ENCODE measurements at regions not wholly inside any gene's neighbourhood (a gene's known extent, or its start where the extent isn't known, plus 50 kb on each side); places are given as distances from the start of the nearest gene placed in this dataset.

GRCh38 chr15:93719921-93720351 lies 511.4 kb upstream of the MCTP2 start:
- no peak overlapping the region for H3K56ac ChIP-seq (replicated peaks; ENCODE audit: insufficient read length, low read depth, low read length)
- CTCF ChIA-PET (ENCODE audit: partially characterized antibody): interaction anchor here (0.8 to 1.3 kb wide), 2 partner anchors 11 to 180 kb away, joined by 3 read pairs; no protein-coding TSS in a partner anchor
- H3K18ac ChIP-seq (ENCODE audit: extremely low read depth, low read length): no peak overlapping the region
- H3K79me2 ChIP-seq (ENCODE audit: control insufficient read depth in 1 of 2, insufficient read depth in 2 of 2, low read length in 2 of 2): no peaks in the 10 kb centered on the region
- no peak overlapping the region for H4K5ac ChIP-seq (ENCODE audit: insufficient read length, low read depth, low read length)
- H3K4ac ChIP-seq (replicated peaks; ENCODE audit: insufficient read length, low read depth, low read length): no peak overlapping the region
- H4K91ac ChIP-seq (replicated peaks; ENCODE audit: insufficient read length, low read length): no peak overlapping the region
- H3K4me1 ChIP-seq (replicated peaks in 1 of 4; ENCODE audit: control insufficient read depth in 3 of 4, insufficient read depth in 4 of 4, low read length in 3 of 4): no peaks in the 10 kb centered on the region
- H3K14ac ChIP-seq (ENCODE audit: insufficient read length): no peak overlapping the region
- no peak overlapping the region for H2BK12ac ChIP-seq (ENCODE audit: low read depth, low read length)
- no peak overlapping the region for H2BK15ac ChIP-seq (ENCODE audit: low read length)
- no peaks in the 10 kb centered on the region for H3K9me3 ChIP-seq (ENCODE audit: insufficient read depth in 2 of 2, low read depth in 1 of 2, low read length in 1 of 2)
- no peak overlapping the region for H3K9ac ChIP-seq (replicated peaks in 1 of 4; ENCODE audit: extremely low read depth in 1 of 4, low read depth in 3 of 4, low read length in 3 of 4)
- POLR2A ChIA-PET (ENCODE audit: partially characterized antibody): no interaction called here
- H3K79me1 ChIP-seq (ENCODE audit: low read depth, low read length): no peaks in the 10 kb centered on the region
- H4K20me1 ChIP-seq (replicated peaks in 1 of 2; ENCODE audit: control insufficient read depth in 1 of 2, insufficient read depth in 2 of 2, low read length in 2 of 2): no peaks in the 10 kb centered on the region
- no peak for DNase-seq (ENCODE audit: low read depth in 1 of 2, low spot score in 2 of 2)
- no peaks in the 10 kb centered on the region for H3K27me3 ChIP-seq (replicated peaks in 1 of 4; ENCODE audit: control insufficient read depth in 3 of 4, extremely low read depth in 1 of 4, insufficient read depth in 3 of 4, low read length in 3 of 4)
- no peak overlapping the region for H2BK5ac ChIP-seq (ENCODE audit: low read depth, low read length)
- 100% methylated on average over 2 of the region's 2 CpGs; no CpG with 5 or more reads in 1 of the 2 experiments for WGBS, 2 experiments (ENCODE audit: extremely low coverage in 1 of 2, insufficient coverage in 1 of 2, insufficient read length in 1 of 2, insufficient replicate concordance in 2 of 2, low coverage in 1 of 2, low lambda C conversion rate in 2 of 2, missing lambda C conversion rate in 1 of 2)
- no peak overlapping the region for H2AFZ ChIP-seq (ENCODE audit: low read length)
- no peak overlapping the region for H3K27ac ChIP-seq (ENCODE audit: low read depth, low read length)
- H2BK20ac ChIP-seq (ENCODE audit: low read length): no peak overlapping the region
- peaks cover 3% of the 10 kb centered on the region; the same call in 1 of the 2 replicates for H3K23me2 ChIP-seq (ENCODE audit: low read depth, low read length)
- H2BK120ac ChIP-seq (replicated peaks; ENCODE audit: low read depth, low read length): no peak overlapping the region
- H3K23ac ChIP-seq (ENCODE audit: insufficient read length): no peak overlapping the region
- H2AK5ac ChIP-seq (ENCODE audit: low read depth, low read length): no peak overlapping the region
- H3K4me2 ChIP-seq (ENCODE audit: insufficient read depth in 1 of 2, low read depth in 2 of 2, low read length in 2 of 2): no peak overlapping the region
- no peak overlapping the region for H3K4me3 ChIP-seq (ENCODE audit: extremely low read depth in 1 of 4, insufficient read depth in 2 of 4, low read depth in 3 of 4, low read length in 4 of 4)
- H3K36me3 ChIP-seq (ENCODE audit: control insufficient read depth in 2 of 4, insufficient read depth in 4 of 4, low read length in 3 of 4): no peaks in the 10 kb centered on the region
- no peak overlapping the region for H4K8ac ChIP-seq (ENCODE audit: extremely low read depth, insufficient read depth, low read length)
- FAIRE-seq: no peak
- TF ChIP-seq TAF1 (IDR thresholded peaks at IDR 0.05; ENCODE audit: low read depth, low read length): no peak
- no peak for TF ChIP-seq MAX (IDR thresholded peaks at IDR 0.05)
- TF ChIP-seq YY1 (IDR thresholded peaks at IDR 0.05; ENCODE audit: low read depth, low read length): no peak
- TF ChIP-seq SP1 (IDR thresholded peaks at IDR 0.05; ENCODE audit: low read depth, low read length): no peak
- TF ChIP-seq RBBP5 (IDR thresholded peaks at IDR 0.05; ENCODE audit: borderline replicate concordance, low read depth, low read length): no peak
- TF ChIP-seq BACH1 (IDR thresholded peaks at IDR 0.05; ENCODE audit: low read length): no peak
- no peak for TF ChIP-seq SRF (IDR thresholded peaks at IDR 0.05; ENCODE audit: low read depth, low read length)
- TF ChIP-seq RXRA (IDR thresholded peaks at IDR 0.05; ENCODE audit: insufficient read depth, low read depth, low read length): no peak
- TF ChIP-seq SP2 (IDR thresholded peaks at IDR 0.05; ENCODE audit: low read length): no peak
- TF ChIP-seq CREB1 (IDR thresholded peaks at IDR 0.05): no peak
- TF ChIP-seq ATF2 (IDR thresholded peaks at IDR 0.05; ENCODE audit: low read length): no peak
- no peak for TF ChIP-seq EGR1 (IDR thresholded peaks at IDR 0.05; ENCODE audit: borderline replicate concordance, low read depth, low read length)
- TF ChIP-seq EP300 (IDR thresholded peaks at IDR 0.05; ENCODE audit: borderline replicate concordance in 1 of 2, low read depth in 2 of 2, low read length in 2 of 2): no peak
- no peak for TF ChIP-seq SIX5 (IDR thresholded peaks at IDR 0.05; ENCODE audit: low read depth, low read length)

Data from H1 (cell line).